Rectal smooth muscle tissue (tissue), 1 donor: ENCODE measurements at regions not wholly inside any gene's neighbourhood (a gene's known extent, or its start where the extent isn't known, plus 50 kb on each side); places are given as distances from the start of the nearest gene placed in this dataset.
"Not testable (repeated sequence)": the region's sequence is repeated elsewhere in the genome, so short reads cannot be mapped to it uniquely, and the experiment has no call there.

ENCODE experiments used
- H3K27ac ChIP-seq: one replicate; pipeline ENCODE4 v1.7.0; 2013; ENCODE audit warnings: low read depth, low read length, inconsistent platforms
- H3K27me3 ChIP-seq: one replicate; pipeline ENCODE4 v1.7.0; 2013; ENCODE audit warnings: low read length; ENCODE audit not compliant: control insufficient read depth, insufficient read depth
- H3K36me3 ChIP-seq: one replicate; pipeline ENCODE4 v1.7.0; 2013; ENCODE audit warnings: low read length; ENCODE audit not compliant: control insufficient read depth, insufficient read depth
- H3K4me1 ChIP-seq: one replicate; pipeline ENCODE4 v1.7.0; 2013; ENCODE audit warnings: low read length; ENCODE audit not compliant: control insufficient read depth, insufficient read depth
- H3K4me3 ChIP-seq: one replicate; pipeline ENCODE4 v1.7.0; 2013; ENCODE audit warnings: low read length
- H3K9ac ChIP-seq: one replicate; pipeline ENCODE4 v1.7.0; 2013; ENCODE audit warnings: low read length

DNA sequence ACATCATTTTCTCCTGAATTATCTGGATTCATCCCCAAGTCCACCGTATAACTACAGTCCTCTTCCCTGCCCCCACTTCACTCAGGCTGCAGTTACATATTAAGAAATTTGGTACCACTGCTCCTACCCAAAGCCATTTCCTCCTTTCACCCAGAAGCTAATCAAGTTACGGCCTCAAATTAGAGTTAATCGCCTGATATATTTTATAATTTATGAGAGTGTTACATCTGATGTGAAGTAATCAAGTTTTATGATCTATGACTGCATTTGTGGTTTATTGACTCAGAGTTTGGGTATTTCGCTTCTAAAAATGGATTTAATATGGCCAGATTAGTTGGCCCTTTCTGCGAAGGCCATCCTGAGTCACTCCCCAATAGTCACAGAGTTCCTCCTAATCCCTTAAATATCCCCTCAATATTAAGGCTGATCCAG is 223.6 kb upstream of the KIF2A start:
- H3K27ac ChIP-seq = no peak overlapping the region
- no peak overlapping the region for H3K4me3 ChIP-seq
- no peaks in the 10 kb centered on the region for H3K4me1 ChIP-seq
- no peaks in the 10 kb centered on the region for H3K27me3 ChIP-seq
- no peaks in the 10 kb centered on the region for H3K36me3 ChIP-seq
- no peak overlapping the region for H3K9ac ChIP-seq

DNA sequence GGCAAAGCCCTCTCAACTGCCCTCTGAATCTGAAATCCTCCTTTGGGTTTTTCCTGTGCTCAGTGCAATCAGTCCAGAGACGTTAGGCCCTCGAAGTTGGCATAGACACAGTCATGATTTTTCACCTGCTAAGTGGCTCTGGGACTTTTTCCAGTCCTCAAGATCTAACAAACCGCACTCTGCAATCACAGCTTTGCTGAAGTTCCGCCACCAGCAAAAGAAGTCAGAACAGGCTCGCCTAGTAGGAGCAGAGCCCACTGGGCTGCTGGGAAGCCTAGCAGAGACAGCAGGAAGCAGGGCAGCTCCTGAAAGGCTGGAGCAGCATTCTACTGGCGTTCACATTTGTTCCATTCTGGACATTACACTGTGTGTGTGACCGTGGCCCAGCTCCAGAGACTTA is 222.8 kb upstream of the KIF2A start:
- Histone ChIP-seq H3K27me3 (no peaks in the 10 kb centered on the region), H3K4me1 (no peaks in the 10 kb centered on the region), H3K4me3 (no peak overlapping the region), H3K9ac (no peak overlapping the region), H3K27ac (no peak overlapping the region), H3K36me3 (no peaks in the 10 kb centered on the region)

DNA sequence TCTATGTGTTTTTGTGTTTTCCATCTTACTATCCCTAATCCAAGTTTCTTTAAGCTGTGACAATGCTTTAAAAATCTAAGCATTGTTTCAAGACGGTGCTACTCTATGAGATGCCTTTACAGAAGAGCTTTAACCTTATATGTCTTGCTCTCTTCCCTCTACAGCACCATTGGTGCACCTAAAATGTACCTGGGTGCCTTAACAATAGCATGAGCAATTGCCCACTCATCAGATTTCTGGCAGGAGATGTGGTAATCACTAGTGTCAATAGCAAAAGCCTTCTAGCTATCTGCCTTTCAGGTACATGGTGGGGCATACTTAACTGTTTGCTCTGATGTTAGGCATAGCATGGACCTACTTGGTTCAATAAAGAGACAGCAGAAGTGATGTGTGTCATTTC is 222.3 kb upstream of the KIF2A start:
- Histone ChIP-seq H3K27ac (no peak overlapping the region), H3K27me3 (no peaks in the 10 kb centered on the region), H3K36me3 (no peaks in the 10 kb centered on the region), H3K4me1 (no peaks in the 10 kb centered on the region), H3K9ac (no peak overlapping the region), H3K4me3 (no peak overlapping the region)

GRCh38 chr5:62084391-62084790 is 221.6 kb upstream of the KIF2A start:
- Histone ChIP-seq H3K4me3 (no peak overlapping the region), H3K27me3 (no peaks in the 10 kb centered on the region), H3K27ac (no peak overlapping the region), H3K36me3 (no peaks in the 10 kb centered on the region), H3K4me1 (no peaks in the 10 kb centered on the region), H3K9ac (no peak overlapping the region)

GRCh38 chr5:62090953-62091352 is 215.1 kb upstream of the KIF2A start:
- Histone ChIP-seq H3K27me3 (no peaks in the 10 kb centered on the region), H3K4me3 (no peak overlapping the region), H3K9ac (no peak overlapping the region), H3K4me1 (no peaks in the 10 kb centered on the region), H3K36me3 (no peaks in the 10 kb centered on the region), H3K27ac (no peak overlapping the region)

GRCh38 chr5:62093411-62093810 is 212.6 kb upstream of the KIF2A start:
- Histone ChIP-seq H3K4me3 (no peak overlapping the region), H3K4me1 (no peaks in the 10 kb centered on the region), H3K36me3 (no peaks in the 10 kb centered on the region), H3K9ac (no peak overlapping the region), H3K27ac (no peak overlapping the region), H3K27me3 (no peaks in the 10 kb centered on the region)

GRCh38 chr5:62093976-62094375 is 212.0 kb upstream of the KIF2A start:
- H3K36me3 ChIP-seq = no peaks in the 10 kb centered on the region
- no peaks in the 10 kb centered on the region for H3K4me1 ChIP-seq
- H3K27ac ChIP-seq = no peak overlapping the region
- no peak overlapping the region for H3K9ac ChIP-seq
- no peaks in the 10 kb centered on the region for H3K27me3 ChIP-seq
- no peak overlapping the region for H3K4me3 ChIP-seq

DNA sequence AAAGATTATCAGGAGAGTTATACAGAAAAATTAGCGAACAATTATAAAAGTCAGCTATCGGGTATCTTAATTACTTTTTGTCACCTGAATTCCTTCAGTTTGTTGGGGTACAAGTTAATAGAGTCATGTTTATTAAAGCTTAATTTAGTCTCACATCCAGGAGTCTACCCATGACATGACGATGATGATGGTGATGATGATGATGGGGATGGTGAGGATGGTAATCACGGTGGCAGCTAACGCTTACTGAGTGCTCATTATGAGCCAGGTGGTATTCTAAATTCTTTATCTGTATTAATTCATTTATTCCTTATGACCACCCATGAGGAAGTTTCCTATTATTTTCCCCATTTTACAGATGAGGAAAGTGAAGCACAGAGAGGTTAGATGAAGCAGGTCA is 208.6 kb upstream of the KIF2A start:
- Histone ChIP-seq H3K4me1 (no peaks in the 10 kb centered on the region), H3K9ac (no peak overlapping the region), H3K4me3 (no peak overlapping the region), H3K27ac (no peak overlapping the region), H3K27me3 (no peaks in the 10 kb centered on the region), H3K36me3 (no peaks in the 10 kb centered on the region)

- no peak overlapping the region for H3K27ac ChIP-seq
- H3K36me3 ChIP-seq = no peaks in the 10 kb centered on the region
- no peak overlapping the region for H3K4me3 ChIP-seq
- no peaks in the 10 kb centered on the region for H3K4me1 ChIP-seq
- H3K27me3 ChIP-seq = no peaks in the 10 kb centered on the region
- H3K9ac ChIP-seq = no peak overlapping the region
These were observed 205.8 kb upstream of the KIF2A start for GRCh38 chr5:62100201-62100600.

DNA sequence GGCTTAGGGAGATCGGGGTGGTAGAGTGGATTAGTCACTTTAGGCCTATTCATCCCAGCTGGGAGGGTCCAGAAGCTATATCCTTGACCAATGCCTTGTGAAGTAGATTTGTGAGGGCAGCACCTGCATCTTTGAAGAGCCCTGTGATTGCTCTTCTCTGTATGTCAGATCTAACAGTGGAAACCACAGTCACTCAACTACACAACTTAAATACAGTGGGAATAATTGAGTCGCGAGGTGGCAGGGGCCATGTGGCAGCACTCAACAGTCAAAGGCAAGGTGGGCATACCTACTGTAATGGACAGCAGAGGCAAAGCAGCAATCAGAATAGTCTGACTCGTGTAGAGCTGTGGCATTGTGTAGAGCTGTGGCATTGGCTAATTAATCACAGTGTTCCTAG is 202.1 kb upstream of the KIF2A start:
- H3K4me1 ChIP-seq, H3K4me3 ChIP-seq, H3K9ac ChIP-seq, H3K27me3 ChIP-seq, H3K27ac ChIP-seq, H3K36me3 ChIP-seq: not testable (repeated sequence)

DNA sequence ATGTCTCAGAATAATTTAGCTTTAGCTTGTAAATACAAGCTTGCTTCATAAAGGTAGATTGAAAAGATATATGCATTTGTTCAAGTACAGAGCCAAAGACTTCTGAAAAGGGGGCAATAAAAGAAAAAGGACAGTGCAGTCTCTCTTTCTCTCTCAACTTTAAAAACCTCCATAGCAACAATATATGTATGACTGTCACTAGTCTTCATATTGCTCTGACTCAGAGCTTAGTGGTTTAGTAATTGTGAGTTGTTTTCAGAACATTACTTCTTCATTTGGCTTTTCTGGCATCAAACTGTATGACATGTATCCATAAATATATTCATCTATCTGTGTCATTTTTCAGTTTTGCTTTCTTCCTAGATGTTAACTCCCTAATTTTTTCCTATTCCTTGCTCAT is 194.6 kb upstream of the KIF2A start:
- Histone ChIP-seq H3K36me3 (no peaks in the 10 kb centered on the region), H3K27ac (no peak overlapping the region), H3K9ac (no peak overlapping the region), H3K27me3 (no peaks in the 10 kb centered on the region), H3K4me1 (no peaks in the 10 kb centered on the region), H3K4me3 (no peak overlapping the region)

DNA sequence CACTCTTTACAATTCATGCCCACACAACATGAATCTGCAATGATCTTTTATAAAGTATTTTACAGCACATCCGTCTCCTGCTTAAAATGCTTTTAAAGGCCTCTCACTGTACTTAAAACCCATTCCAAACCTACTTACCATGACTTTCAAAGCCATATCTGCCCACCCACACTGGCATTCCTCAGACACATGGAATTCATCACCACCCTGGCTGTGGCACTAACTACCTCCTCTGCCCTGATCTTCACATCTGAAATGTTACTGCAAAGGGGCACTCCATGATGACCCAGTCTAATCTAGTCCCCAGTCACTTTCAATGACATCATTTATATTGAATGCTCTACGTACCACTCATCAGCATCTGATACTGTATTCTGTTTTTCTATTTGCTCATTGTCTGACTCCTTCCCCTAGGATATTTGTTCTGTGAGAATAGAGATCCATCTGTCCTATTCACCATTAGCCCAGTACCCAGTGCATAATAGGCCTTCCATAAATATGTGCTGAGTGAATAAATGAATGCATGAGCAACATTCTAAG is 193.2 kb upstream of the KIF2A start:
- Histone ChIP-seq H3K9ac (no peak overlapping the region), H3K27me3 (no peaks in the 10 kb centered on the region), H3K4me1 (no peaks in the 10 kb centered on the region), H3K4me3 (no peak overlapping the region), H3K27ac (no peak overlapping the region), H3K36me3 (no peaks in the 10 kb centered on the region)

- Histone ChIP-seq H3K4me1 (no peaks in the 10 kb centered on the region), H3K27ac (no peak overlapping the region), H3K4me3 (no peak overlapping the region), H3K9ac (no peak overlapping the region), H3K36me3 (no peaks in the 10 kb centered on the region), H3K27me3 (no peaks in the 10 kb centered on the region)
These were observed 191.0 kb upstream of the KIF2A start for GRCh38 chr5:62115014-62115413.
